ENCODE measurements at regions not wholly inside any gene's neighbourhood (a gene's known extent, or its start where the extent isn't known, plus 50 kb on each side); places are given as distances from the start of the nearest gene placed in this dataset.
"Not testable (repeated sequence)": the region's sequence is repeated elsewhere in the genome, so short reads cannot be mapped to it uniquely, and the experiment has no call there.

- TF ChIP-seq, protein P1, sequence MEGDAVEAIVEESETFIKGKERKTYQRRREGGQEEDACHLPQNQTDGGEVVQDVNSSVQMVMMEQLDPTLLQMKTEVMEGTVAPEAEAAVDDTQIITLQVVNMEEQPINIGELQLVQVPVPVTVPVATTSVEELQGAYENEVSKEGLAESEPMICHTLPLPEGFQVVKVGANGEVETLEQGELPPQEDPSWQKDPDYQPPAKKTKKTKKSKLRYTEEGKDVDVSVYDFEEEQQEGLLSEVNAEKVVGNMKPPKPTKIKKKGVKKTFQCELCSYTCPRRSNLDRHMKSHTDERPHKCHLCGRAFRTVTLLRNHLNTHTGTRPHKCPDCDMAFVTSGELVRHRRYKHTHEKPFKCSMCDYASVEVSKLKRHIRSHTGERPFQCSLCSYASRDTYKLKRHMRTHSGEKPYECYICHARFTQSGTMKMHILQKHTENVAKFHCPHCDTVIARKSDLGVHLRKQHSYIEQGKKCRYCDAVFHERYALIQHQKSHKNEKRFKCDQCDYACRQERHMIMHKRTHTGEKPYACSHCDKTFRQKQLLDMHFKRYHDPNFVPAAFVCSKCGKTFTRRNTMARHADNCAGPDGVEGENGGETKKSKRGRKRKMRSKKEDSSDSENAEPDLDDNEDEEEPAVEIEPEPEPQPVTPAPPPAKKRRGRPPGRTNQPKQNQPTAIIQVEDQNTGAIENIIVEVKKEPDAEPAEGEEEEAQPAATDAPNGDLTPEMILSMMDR (conservative IDR thresholded peaks at IDR 0.05 in 1 of 2, IDR thresholded peaks at IDR 0.05 in 1 of 2; ENCODE audit: low read depth in 1 of 2, low read length in 2 of 2): not testable (repeated sequence)
- TF ChIP-seq EZH2 (IDR thresholded peaks at IDR 0.05; ENCODE audit: low read length, missing control alignments): peak; percentile 18
These were observed 114.0 kb downstream of the CRLF3 start for GRCh38 chr17:30710276-30711088.
